HCT116 (cell line): ENCODE measurements at regions not wholly inside any gene's neighbourhood (a gene's known extent, or its start where the extent isn't known, plus 50 kb on each side); places are given as distances from the start of the nearest gene placed in this dataset.

ENCODE experiments used
- ATAC-seq: fragments of 200-7000 bp; cut with Tn5 transposase; 2 replicates; pipeline ENCODE4 v1.9.1; 2020; ENCODE audit warnings: mild to moderate bottlenecking, moderate library complexity
- BruUV-seq: library from RNA; stranded (reverse); fragments of 400-500 nt; replicated peaks from 2 replicates; lab custom pipeline; 2021; lab: Mats Ljungman, UMichigan
- CTCF ChIA-PET: fragments of 300-600 bp; sonication (Branson Sonifier 250); formaldehyde crosslinking; loops from one replicate; lab custom pipeline; 2021; ENCODE audit warnings: antibody characterized with exemption; lab: Charles Lee
- POLR2A ChIA-PET: fragments of 300-600, 350-600 bp; sonication (Branson Sonifier 250); formaldehyde crosslinking; loops from one replicate; lab custom pipeline; 2021; ENCODE audit warnings: antibody characterized with exemption; lab: Charles Lee
- RAD21 ChIA-PET, 2 experiments: fragments of 300-600 bp; sonication (Branson Sonifier 250); formaldehyde crosslinking; loops; one replicate each; lab custom pipeline; 2023; ENCODE audit warnings: low total read pairs in 2 of 2; ENCODE audit not compliant: uncharacterized antibody in 2 of 2, unreplicated experiment in 2 of 2, low non-redundant PET in 1 of 2; lab: Charles Lee
- DNase-seq: peaks from one replicate; pipeline ENCODE4 v3.0.0-alpha.2; 2010; ENCODE audit warnings: low read depth, low spot score
- H2AFZ ChIP-seq: fragments of 200-600 bp; shearing (Covaris generic), sonication (generic); 2 replicates; pipeline ENCODE4 v1.6.1; 2017; ENCODE audit warnings: low read depth, mixed run types, mixed read lengths, antibody characterized with exemption, low read length; ENCODE audit not compliant: poor library complexity, severe bottlenecking
- H3K27ac ChIP-seq: 2 replicates; pipeline ENCODE4 v1.5.1; 2012; ENCODE audit warnings: low read depth, low read length
- H3K27me3 ChIP-seq: fragments of 200-600 bp; sonication (generic); 2 replicates; pipeline ENCODE4 v1.6.1; 2016; ENCODE audit warnings: mixed run types, low read length, mixed read lengths; ENCODE audit not compliant: insufficient read depth
- H3K36me3 ChIP-seq, 2 experiments: fragments of 200-500 bp in 1 of 2; fragments of 200-600 bp in 1 of 2; sonication (Bioruptor generic) in 1 of 2; sonication (generic) in 1 of 2; 2 replicates each; pipeline versions ENCODE4 v1.5.1 to v1.6.1; 2014 to 2016; ENCODE audit warnings: low read length in 2 of 2, inconsistent platforms in 1 of 2, mixed read lengths in 1 of 2, mixed run types in 1 of 2; ENCODE audit not compliant: insufficient read depth in 2 of 2, control insufficient read depth in 1 of 2
- H3K4me1 ChIP-seq, 2 experiments: fragments of 200-600 bp in 1 of 2; sonication (generic) in 1 of 2; 2 replicates each; pipeline versions ENCODE4 v1.5.1 to v1.6.1; 2012 to 2017; ENCODE audit warnings: low read length in 2 of 2, inconsistent platforms in 1 of 2, mild to moderate bottlenecking in 1 of 2, mixed read lengths in 1 of 2, mixed run types in 1 of 2, moderate library complexity in 1 of 2; ENCODE audit not compliant: insufficient read depth in 2 of 2, control insufficient read depth in 1 of 2
- H3K4me2 ChIP-seq: fragments of 200-600 bp; sonication (generic); 2 replicates; pipeline ENCODE4 v1.6.1; 2017; ENCODE audit warnings: mixed run types, low read length, mixed read lengths
- H3K4me3 ChIP-seq, 2 experiments: fragments of 200-600 bp in 1 of 2; sonication (generic) in 1 of 2; replicated peaks in 1 of 2; 2 replicates each; pipeline ENCODE4 v1.5.1; 2011 to 2016; ENCODE audit warnings: low read length in 2 of 2, control low read depth in 1 of 2, low read depth in 1 of 2, mild to moderate bottlenecking in 1 of 2, mixed read lengths in 1 of 2, mixed run types in 1 of 2
- H3K79me2 ChIP-seq: fragments of 200-600 bp; sonication (generic); 2 replicates; pipeline ENCODE4 v1.6.1; 2017; ENCODE audit warnings: mild to moderate bottlenecking, mixed run types, low read length, moderate library complexity, mixed read lengths; ENCODE audit not compliant: insufficient read depth
- H3K9ac ChIP-seq: fragments of 200-600 bp; sonication (generic); 2 replicates; pipeline ENCODE4 v1.6.1; 2016; ENCODE audit warnings: low read length, mixed read lengths
- H3K9me2 ChIP-seq: fragments of 200-600 bp; sonication (generic), shearing (Covaris generic); 2 replicates; pipeline ENCODE4 v1.6.1; 2017; ENCODE audit warnings: mixed run types, mild to moderate bottlenecking, moderate library complexity; ENCODE audit not compliant: insufficient read depth
- H3K9me3 ChIP-seq, 2 experiments: fragments of 200-500 bp in 1 of 2; fragments of 200-600 bp in 1 of 2; sonication (Bioruptor generic) in 1 of 2; sonication (generic) in 1 of 2; 2 replicates each; pipeline ENCODE4 v1.6.1; 2014 to 2017; ENCODE audit warnings: low read length in 2 of 2, mixed read lengths in 2 of 2, inconsistent platforms in 1 of 2, low read depth in 1 of 2, mild to moderate bottlenecking in 1 of 2, mixed run types in 1 of 2, moderate library complexity in 1 of 2; ENCODE audit not compliant: control insufficient read depth in 1 of 2, insufficient read depth in 1 of 2
- H4K20me1 ChIP-seq: fragments of 200-600 bp; sonication (generic), shearing (Covaris generic); 2 replicates; pipeline ENCODE4 v1.6.1; 2017; ENCODE audit warnings: mixed run types, mild to moderate bottlenecking, moderate library complexity; ENCODE audit not compliant: insufficient read depth
- CEBPB ChIP-seq: IDR thresholded peaks from 2 replicates; pipeline ENCODE4 v1.6.1; 2012; ENCODE audit warnings: low read depth
- CTCF ChIP-seq, 3 experiments: fragments of 200-600 bp in 1 of 3; sonication (generic) in 1 of 3; IDR thresholded peaks in 2 of 3; conservative IDR thresholded peaks in 1 of 3; 2 replicates each; pipeline ENCODE4 v1.5.1; 2012 to 2017; ENCODE audit warnings: low read depth in 2 of 3, low read length in 2 of 3, antibody characterized with exemption in 1 of 3, borderline replicate concordance in 1 of 3, control low read depth in 1 of 3, mild to moderate bottlenecking in 1 of 3, mixed read lengths in 1 of 3, mixed run types in 1 of 3, moderate library complexity in 1 of 3; ENCODE audit not compliant: insufficient read depth in 1 of 3
- EZH2 ChIP-seq: fragments of 200-600 bp; sonication (generic); IDR thresholded peaks from 2 replicates; pipeline ENCODE4 v1.6.1; 2017; ENCODE audit warnings: antibody characterized with exemption, mixed run types
- FOSL1 ChIP-seq: IDR thresholded peaks from 2 replicates; pipeline ENCODE4 v1.6.1; 2012; ENCODE audit warnings: low read depth
- RAD21 ChIP-seq: IDR thresholded peaks from 2 replicates; pipeline ENCODE4 v1.6.1; 2012; ENCODE audit warnings: low read depth, mild to moderate bottlenecking
- YY1 ChIP-seq: IDR thresholded peaks from 2 replicates; pipeline ENCODE4 v1.6.1; 2011; ENCODE audit warnings: low read length, low read depth, moderate library complexity, mild to moderate bottlenecking; ENCODE audit not compliant: insufficient replicate concordance; ENCODE audit errors: extremely low read depth
- ZNF274 ChIP-seq: fragments of 200-500 bp; sonication (Bioruptor generic); IDR thresholded peaks from 2 replicates; pipeline ENCODE4 v1.6.1; 2014; ENCODE audit warnings: mild to moderate bottlenecking, low read depth, low read length, inconsistent platforms
- intact Hi-C: fragments of 100-400 bp; cut with micrococcal nuclease; formaldehyde crosslinking; loops from 2 replicates; pipeline ENCODE4 v1.10.0; 2022

GRCh38 chr15:37715101-37715500 lies 219.3 kb upstream of the TMCO5A start:
- Histone ChIP-seq H3K4me1 (no peaks in the 10 kb centered on the region), H3K4me2 (no peak overlapping the region), H3K27me3 (no peaks in the 10 kb centered on the region), H3K9ac (no peak overlapping the region), H4K20me1 (no peaks in the 10 kb centered on the region), H3K36me3 (no peaks in the 10 kb centered on the region), H2AFZ (no peak overlapping the region), H3K79me2 (no peaks in the 10 kb centered on the region), H3K4me3 (no peak overlapping the region), H3K9me2 (no peaks in the 10 kb centered on the region), H3K9me3 (no peaks in the 10 kb centered on the region), H3K27ac (no peak overlapping the region)
- DNase-seq (no peak), ATAC-seq (no peak)
- TF ChIP-seq CEBPB (no peak), CTCF (IDR thresholded peaks at IDR 0.05 in 2 of 3, conservative IDR thresholded peaks at IDR 0.05 in 1 of 3; ENCODE audit: borderline replicate concordance in 1 of 3, insufficient read depth in 1 of 3, low read depth in 2 of 3, low read length in 2 of 3) (no peak)
- BruUV-seq, result no TSS peak
- intact Hi-C loops, result no loop called here
- ChIA-PET POLR2A (no interaction called here), CTCF (interaction anchor here (0.9 kb wide), 1 partner anchor 49 kb away, joined by 3 read pairs; no protein-coding TSS in a partner anchor), RAD21 (no interaction called here)

GRCh38 chr15:37720267-37720666 lies 214.2 kb upstream of the TMCO5A start:
- ChIA-PET RAD21 (no interaction called here), CTCF (no interaction called here), POLR2A (no interaction called here)
- no peaks in the 10 kb centered on the region for H3K4me1 ChIP-seq
- no peaks in the 10 kb centered on the region for H3K27me3 ChIP-seq
- no peaks in the 10 kb centered on the region for H3K79me2 ChIP-seq
- intact Hi-C loops, result no loop called here
- DNase-seq, result no peak
- no peaks in the 10 kb centered on the region for H4K20me1 ChIP-seq
- H3K9ac ChIP-seq, result no peak overlapping the region
- H3K4me2 ChIP-seq, result no peak overlapping the region
- BruUV-seq, result no TSS peak
- H3K9me3 ChIP-seq, result no peaks in the 10 kb centered on the region
- ATAC-seq, result no peak
- H3K4me3 ChIP-seq, result no peak overlapping the region
- no peak overlapping the region for H3K27ac ChIP-seq
- H3K36me3 ChIP-seq, result no peaks in the 10 kb centered on the region
- H2AFZ ChIP-seq, result no peak overlapping the region
- H3K9me2 ChIP-seq, result no peaks in the 10 kb centered on the region
- TF ChIP-seq ZNF274, result no peak
- no peak for TF ChIP-seq FOSL1
- TF ChIP-seq CEBPB, result no peak
- TF ChIP-seq EZH2, result no peak
- TF ChIP-seq RAD21, result no peak
- no peak for TF ChIP-seq YY1
